ENCODE measurements at regions not wholly inside any gene's neighbourhood (a gene's known extent, or its start where the extent isn't known, plus 50 kb on each side); places are given as distances from the start of the nearest gene placed in this dataset.
"Not testable (repeated sequence)": the region's sequence is repeated elsewhere in the genome, so short reads cannot be mapped to it uniquely, and the experiment has no call there.

DNA sequence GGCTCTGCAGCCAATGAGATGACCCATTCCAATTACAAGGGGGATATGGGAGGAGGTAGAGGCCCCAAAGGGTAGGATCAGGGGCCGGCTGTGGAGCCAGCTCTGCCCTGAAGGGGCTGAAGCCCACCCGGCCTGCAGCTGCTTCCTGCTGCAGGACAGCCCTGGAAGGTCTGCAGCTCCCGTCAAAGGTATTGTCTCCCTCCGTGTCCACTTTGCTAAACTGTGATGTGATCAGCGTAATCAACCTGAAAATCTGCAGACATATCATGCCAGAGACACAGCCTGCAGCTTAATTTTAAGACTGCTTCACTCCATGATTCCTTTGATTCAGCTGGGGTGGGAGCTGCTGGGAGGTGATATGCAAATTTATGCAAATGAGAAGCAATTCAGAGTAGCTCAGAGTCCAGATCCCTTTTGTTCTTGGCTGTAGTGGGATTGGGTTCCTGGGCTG lies 90.7 kb downstream of the GADD45G start:
- no peak for DNase-seq (ENCODE audit: low read depth in 3 of 3)

DNA sequence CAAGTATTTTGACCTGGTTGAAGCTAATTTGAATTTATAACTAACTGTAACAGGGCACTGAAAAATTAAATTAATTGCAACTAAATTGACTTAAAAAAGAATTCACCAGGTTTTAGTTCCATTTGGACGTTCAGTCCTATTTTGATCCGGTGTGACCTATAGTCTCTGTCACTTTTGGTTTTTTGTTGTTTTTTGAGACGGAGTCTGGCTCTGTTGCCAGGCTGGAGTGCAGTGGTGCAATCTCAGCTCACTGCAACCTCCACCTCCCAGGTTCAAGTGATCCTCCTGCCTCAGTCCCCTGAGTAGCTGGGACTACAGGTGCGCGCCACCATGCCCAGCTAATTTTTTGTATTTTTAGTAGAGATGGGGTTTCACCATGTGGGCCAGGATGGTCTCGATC lies 91.2 kb downstream of the GADD45G start:
- not testable (repeated sequence) for DNase-seq (ENCODE audit: low read depth in 3 of 3)

DNA sequence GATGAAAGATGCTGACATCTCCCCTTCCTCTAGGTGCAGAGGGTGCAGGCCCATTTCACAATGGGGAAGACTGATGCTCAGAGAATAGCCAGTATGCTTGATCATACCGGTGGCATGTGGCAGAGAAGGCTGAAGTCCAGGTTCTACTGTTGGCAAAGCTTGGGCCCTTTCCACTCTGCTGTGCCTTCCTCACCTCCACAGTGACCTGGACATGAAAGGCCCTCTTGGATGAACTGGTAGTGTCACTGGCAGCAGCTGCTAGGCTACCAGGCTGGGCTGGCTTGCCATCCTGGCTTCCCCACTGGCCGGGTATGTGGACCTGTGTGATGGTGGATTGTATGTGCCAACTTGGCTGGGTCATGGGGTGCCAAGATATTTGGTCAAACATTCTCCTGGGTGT lies 92.0 kb downstream of the GADD45G start:
- no peak for DNase-seq (ENCODE audit: low read depth in 3 of 3)

- DNase-seq (ENCODE audit: low read depth in 3 of 3) = no peak
Observed at GRCh38 chr9:89697553-89697952, 92.7 kb downstream of the GADD45G start.

GRCh38 chr9:89698411-89699005 lies 93.7 kb downstream of the GADD45G start:
- no peak for DNase-seq (ENCODE audit: low read depth in 3 of 3)

DNA sequence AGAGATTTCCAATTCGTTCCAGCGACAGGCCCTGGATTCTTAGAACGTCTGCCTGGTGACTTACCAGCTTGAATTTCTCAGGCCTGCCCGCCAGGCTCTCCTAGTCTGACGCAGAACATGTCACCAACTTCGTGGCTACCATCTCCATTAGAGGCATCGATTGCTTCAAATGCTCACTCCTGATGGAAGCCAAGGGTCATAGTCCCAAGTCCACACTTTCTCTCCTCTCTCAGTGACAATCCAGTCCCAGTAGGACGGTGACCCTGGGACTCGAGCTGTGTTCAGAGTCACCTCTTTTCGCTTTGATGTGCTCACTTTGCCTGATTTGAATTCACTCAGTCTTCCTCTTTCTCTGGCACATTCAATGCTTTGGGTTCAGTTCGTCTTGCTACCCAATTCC lies 94.8 kb downstream of the GADD45G start:
- no peak for DNase-seq (ENCODE audit: low read depth in 3 of 3)

- DNase-seq (ENCODE audit: low read depth in 3 of 3) = peak; percentile 46 to 56 (median 49)
Observed at GRCh38 chr9:89701221-89701798, 96.5 kb downstream of the GADD45G start.

DNA sequence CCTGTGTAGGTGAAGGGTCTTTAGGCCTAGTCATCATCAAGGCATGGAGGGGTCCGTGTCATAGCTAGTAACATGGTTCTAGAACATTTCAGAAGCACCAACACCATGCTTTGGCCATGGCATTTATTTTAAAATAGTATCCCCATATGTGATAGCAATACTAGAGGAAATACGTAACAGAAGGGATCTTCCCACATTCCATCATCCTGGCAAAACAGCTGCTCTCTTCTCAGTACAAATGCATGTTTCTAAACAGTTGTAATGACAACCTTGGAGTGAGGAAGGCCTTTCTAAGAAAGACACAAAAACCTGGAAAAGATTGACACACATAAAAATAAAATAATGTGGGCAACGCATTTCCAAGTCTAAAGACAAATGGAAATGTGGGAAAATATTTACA lies 97.6 kb downstream of the GADD45G start:
- DNase-seq (ENCODE audit: low read depth in 3 of 3) = no peak

DNA sequence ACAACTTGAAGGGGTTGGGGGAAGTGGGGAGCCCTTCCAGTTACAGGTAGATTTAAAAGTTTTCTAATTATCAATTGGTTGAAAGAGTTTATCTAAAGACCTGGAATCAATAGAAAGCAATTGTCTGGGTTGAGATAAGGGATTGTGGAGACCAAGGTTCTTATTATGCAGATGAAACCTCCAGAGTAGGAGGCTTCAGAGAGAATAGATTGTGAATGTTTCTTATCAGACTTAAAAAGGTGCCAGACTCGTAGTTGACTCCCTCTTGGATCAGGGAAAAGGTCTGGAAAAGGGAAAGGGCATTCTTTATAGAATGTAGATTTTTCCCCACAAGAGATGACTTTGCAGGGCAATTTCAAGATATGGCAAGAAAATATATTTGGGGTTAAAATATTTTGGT lies 100.8 kb downstream of the GADD45G start:
- no peak for DNase-seq (ENCODE audit: low read depth in 3 of 3)

- DNase-seq (ENCODE audit: low read depth in 3 of 3) = no peak
Observed at GRCh38 chr9:89706086-89706485, 101.3 kb downstream of the GADD45G start.

DNA sequence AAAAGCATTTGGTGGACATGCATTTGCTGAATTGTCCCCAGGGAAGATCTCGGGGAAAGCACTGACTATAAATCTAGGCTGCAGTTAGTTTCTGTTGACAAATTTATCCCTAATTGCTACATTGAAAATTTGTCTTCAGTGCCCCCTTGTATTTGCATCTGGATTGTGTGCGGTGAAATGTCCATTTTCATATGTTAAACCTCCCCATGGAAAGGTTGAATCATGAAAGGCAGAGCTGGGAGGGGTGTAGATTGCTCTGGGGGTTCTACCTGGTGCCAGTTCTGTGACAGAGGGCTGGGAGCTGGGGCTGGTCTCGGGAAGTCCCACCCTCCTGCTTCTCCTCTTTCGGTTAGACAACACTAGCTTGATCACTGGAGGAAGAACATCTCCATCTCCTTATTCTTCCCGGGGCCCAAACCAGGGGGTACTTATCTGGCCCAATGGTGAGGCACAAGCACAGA lies 101.9 kb downstream of the GADD45G start:
- no peak for DNase-seq (ENCODE audit: low read depth in 3 of 3)

DNA sequence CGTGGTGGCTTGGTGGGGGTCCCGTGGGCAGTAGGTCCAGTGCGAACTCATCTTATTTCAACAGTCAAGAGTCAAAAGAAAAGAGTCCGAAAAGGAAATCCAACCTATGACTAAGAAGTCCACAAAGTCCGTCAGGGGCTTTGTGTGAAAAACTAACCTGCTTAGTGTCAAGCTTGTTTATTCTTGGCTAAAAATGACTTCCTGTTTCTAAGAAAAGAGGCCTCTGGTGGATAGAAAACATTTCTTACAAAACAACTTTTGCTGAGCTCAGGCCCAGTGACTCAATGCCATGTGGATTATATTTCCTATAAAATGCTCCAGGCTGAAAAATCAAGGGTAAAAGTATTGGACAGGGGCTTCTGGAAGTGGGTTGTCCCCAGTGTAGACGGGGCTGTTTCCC lies 105.9 kb downstream of the GADD45G start:
- DNase-seq (ENCODE audit: low read depth in 3 of 3) = no peak

DNA sequence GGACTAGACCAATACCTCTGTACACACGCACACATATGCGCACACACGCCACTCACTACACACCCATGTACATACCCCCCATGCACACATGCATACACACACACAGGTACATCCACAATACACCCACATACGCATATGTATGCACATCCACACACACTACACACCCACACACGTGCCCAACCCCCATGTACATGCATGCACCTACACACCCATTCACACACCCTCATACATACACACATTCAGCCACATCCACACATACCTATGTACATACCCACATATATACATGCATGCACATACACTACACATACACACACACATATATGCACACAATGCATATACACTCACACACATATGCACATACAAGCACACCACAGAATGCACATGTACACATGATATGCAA lies 107.1 kb downstream of the GADD45G start:
- DNase-seq (ENCODE audit: low read depth in 3 of 3) = no peak

DNA sequence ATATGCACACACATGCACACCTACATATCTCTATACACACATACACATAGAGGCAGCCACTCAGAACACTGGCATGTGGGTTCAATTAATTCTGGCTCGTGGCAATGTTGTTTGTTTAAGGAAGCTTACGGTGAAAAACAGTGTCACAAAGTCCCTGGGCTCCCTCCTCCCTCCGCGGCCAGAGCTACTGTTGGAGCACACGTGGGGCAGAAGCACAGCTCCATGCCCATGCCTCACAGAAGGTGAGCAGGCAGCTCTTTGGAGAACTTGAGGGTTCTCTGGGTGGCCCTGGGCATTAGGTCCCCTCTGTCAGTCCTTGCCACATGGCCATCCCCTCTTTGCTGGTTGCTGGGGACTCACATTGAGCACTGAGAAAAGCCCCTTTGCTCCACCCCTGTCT lies 107.5 kb downstream of the GADD45G start:
- no peak for DNase-seq (ENCODE audit: low read depth in 3 of 3)

- DNase-seq (ENCODE audit: low read depth in 3 of 3) = no peak
Observed at GRCh38 chr9:89714321-89714720, 109.5 kb downstream of the GADD45G start.

DNA sequence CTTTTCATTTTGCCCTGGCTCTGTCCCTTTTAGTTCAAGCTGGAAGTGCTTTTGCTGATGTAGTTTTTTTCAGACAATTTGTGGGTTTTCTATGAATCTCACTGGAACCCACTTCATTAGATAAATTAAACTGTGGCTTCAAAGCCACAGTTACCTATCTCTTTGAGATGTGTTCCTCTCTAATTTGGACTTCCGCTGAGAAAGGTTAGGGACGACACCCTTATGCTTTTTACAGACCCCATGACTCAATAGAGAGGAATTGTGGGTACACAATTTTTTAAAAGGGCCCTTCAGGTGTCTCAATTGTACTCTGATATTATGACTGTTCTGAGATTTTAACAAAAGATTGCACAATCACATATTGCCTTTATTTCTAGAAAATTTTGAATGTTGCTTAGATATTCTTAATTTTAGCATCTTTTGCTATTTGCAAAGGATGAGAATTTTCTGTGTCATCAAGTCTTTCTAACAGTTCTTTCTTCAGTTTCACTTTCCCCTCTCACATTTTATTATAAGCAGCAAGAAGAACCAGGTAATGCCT lies 110.6 kb downstream of the GADD45G start:
- no peak for DNase-seq (ENCODE audit: low read depth in 3 of 3)

GRCh38 chr9:89715881-89716280 lies 111.1 kb downstream of the GADD45G start:
- DNase-seq (ENCODE audit: low read depth in 3 of 3) = no peak

DNA sequence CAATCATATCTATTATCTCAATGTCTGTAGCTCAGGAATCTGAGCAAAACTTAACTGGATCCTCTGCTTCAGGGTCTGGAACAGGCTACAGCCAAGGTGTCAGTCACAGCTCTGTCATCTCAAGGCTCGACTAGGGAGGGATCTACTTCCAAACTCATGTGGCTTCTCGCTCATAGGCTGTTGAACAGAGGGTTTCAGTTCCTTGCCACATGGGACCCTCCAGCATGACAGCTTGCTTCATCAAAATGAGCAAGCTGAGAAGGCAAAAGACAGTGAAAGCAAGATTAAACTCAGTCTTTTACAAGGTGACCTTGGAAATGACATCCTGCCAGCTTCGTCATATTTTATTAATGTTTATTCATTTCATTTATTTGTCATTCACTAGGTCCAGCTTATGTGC lies 111.7 kb downstream of the GADD45G start:
- DNase-seq (ENCODE audit: low read depth in 3 of 3) = no peak

GRCh38 chr9:89718176-89718575 lies 113.4 kb downstream of the GADD45G start:
- no peak for DNase-seq (ENCODE audit: low read depth in 3 of 3)

DNA sequence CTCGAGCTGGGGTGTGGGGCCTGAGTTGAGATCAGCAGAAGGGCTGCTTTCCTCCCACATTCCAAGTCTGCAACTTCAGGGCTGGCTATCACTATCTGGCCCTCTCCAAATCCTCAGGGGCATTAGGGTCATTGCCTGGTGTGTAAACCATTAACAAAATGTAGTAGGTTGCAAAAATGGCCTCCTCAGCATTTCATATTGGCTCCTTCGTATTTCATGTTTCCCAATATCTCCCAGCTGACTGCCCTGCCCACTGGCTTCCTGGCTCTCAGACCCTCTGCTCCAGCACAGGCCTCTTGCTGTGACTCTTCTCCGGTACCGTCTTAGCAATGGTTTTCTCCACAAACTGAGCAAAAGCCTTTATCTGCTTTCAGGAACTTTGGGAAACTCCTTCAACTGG lies 113.8 kb downstream of the GADD45G start:
- DNase-seq (ENCODE audit: low read depth in 3 of 3) = no peak

DNA sequence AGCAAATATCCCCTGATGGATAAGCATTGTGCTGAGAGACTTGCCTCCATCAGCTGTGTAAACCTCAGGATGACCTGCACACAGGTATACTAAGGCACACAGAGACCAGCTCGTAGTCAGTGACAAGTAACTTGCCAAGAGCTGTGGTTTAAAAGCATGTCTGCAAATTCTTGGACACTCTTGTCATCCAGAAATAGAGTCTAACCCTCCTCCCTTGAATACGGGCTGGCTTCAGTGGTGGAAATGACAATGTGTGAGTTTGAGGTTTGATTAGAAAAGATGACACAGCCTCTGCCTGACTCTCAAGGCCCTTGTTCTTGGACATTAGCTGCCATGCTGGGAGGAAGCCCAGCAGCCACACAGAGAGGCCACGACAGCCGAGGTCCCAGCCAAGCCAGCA lies 114.4 kb downstream of the GADD45G start:
- no peak for DNase-seq (ENCODE audit: low read depth in 3 of 3)

GRCh38 chr9:89720696-89721175 lies 115.9 kb downstream of the GADD45G start:
- no peak for DNase-seq (ENCODE audit: low read depth in 3 of 3)

GRCh38 chr9:89721176-89721700 lies 116.4 kb downstream of the GADD45G start:
- DNase-seq (ENCODE audit: low read depth in 3 of 3) = no peak
